ENCODE measurements at regions not wholly inside any gene's neighbourhood (a gene's known extent, or its start where the extent isn't known, plus 50 kb on each side); places are given as distances from the start of the nearest gene placed in this dataset.

- no peak for TF ChIP-seq STAT6 (CRISPR knock-in tag; IDR thresholded peaks at IDR 0.05)
Observed at GRCh38 chr18:56522816-56523215, 115.6 kb downstream of the TXNL1 start (continued).

GRCh38 chr18:56521263-56521662 is 117.1 kb downstream of the TXNL1 start:
- no peak for FAIRE-seq
- CTCF ChIA-PET (ENCODE audit: low intra/inter-chr PET ratio), result no interaction called here
- no peak for DNase-seq (ENCODE audit: extremely low read depth in 1 of 4, low spot score in 3 of 4)
- Histone ChIP-seq H3K27me3 (ENCODE audit: control insufficient read depth in 2 of 2, insufficient read depth in 2 of 2, low read length in 2 of 2) (peaks cover 0 to 3% of the 10 kb centered on the region in 2 experiments; a peak in 2 of 5 replicates), H3K27ac (ENCODE audit: extremely low read depth, low read depth, low read length) (no peak overlapping the region), H3K4me3 (no peak overlapping the region), H3K36me3 (ENCODE audit: control insufficient read depth, insufficient read depth, low read length) (no peaks in the 10 kb centered on the region), H3K9me1 (ENCODE audit: control insufficient read depth, insufficient read depth, low read length) (no peaks in the 10 kb centered on the region), H4K20me1 (replicated peaks; ENCODE audit: control insufficient read depth, insufficient read depth, low read length) (no peaks in the 10 kb centered on the region), H2AFZ (ENCODE audit: low read depth, low read length) (no peak overlapping the region), H3K9ac (ENCODE audit: insufficient read depth in 1 of 2, low read depth in 2 of 2, low read length in 2 of 2) (no peak overlapping the region), H3K4me1 (replicated peaks in 1 of 2; ENCODE audit: control insufficient read depth in 2 of 2, insufficient read depth in 2 of 2, low read length in 2 of 2) (no peaks in the 10 kb centered on the region), H3K9me3 (replicated peaks; ENCODE audit: control insufficient read depth, insufficient read depth, low read depth, low read length) (no peaks in the 10 kb centered on the region), H3K4me2 (ENCODE audit: insufficient read depth, low read length) (no peak overlapping the region), H3K79me2 (ENCODE audit: control insufficient read depth, insufficient read depth, low read length) (no peaks in the 10 kb centered on the region)
- 0% methylated on average over 1 of the region's 3 CpGs for WGBS (ENCODE audit: insufficient coverage, low coverage, missing lambda C conversion rate)
- no peak for ATAC-seq
- no TSS peak for BruUV-seq (replicated peaks)
- intact Hi-C loops (cut with micrococcal nuclease), result no loop called here
- TF ChIP-seq ETV6 (IDR thresholded peaks at IDR 0.05; ENCODE audit: borderline replicate concordance in 1 of 2, low read depth in 2 of 2, low read length in 1 of 2) (no peak), ETV6 (CRISPR knock-in tag; IDR thresholded peaks at IDR 0.05; ENCODE audit: borderline replicate concordance) (no peak), ZKSCAN1 (IDR thresholded peaks at IDR 0.05; ENCODE audit: low read depth, low read length) (no peak), JUND (IDR thresholded peaks at IDR 0.05; ENCODE audit: borderline replicate concordance, low read depth, low read length) (no peak), JUND (tag; IDR thresholded peaks at IDR 0.05; ENCODE audit: borderline replicate concordance, low read depth, low read length) (no peak), CBFA2T2 (conservative IDR thresholded peaks at IDR 0.05) (no peak), SMAD4 (CRISPR knock-in tag; conservative IDR thresholded peaks at IDR 0.05) (no peak), SNRNP70 (optimal IDR thresholded peaks at IDR 0.05; ENCODE audit: low read depth, low read length) (no peak), MEF2D (tag; conservative IDR thresholded peaks at IDR 0.05; ENCODE audit: low read depth) (no peak), BRD9 (IDR thresholded peaks at IDR 0.05; ENCODE audit: low read depth, partially characterized antibody) (no peak), PREB (CRISPR knock-in tag; IDR thresholded peaks at IDR 0.05) (no peak), MXI1 (IDR thresholded peaks at IDR 0.05; ENCODE audit: low read depth, low read length) (no peak), THAP7 (CRISPR knock-in tag; IDR thresholded peaks at IDR 0.05) (no peak)
- POLR2A ChIA-PET, result no interaction called here
- in situ Hi-C loops (cut with MboI), result no loop called here
